ENCODE measurements at regions not wholly inside any gene's neighbourhood (a gene's known extent, or its start where the extent isn't known, plus 50 kb on each side); places are given as distances from the start of the nearest gene placed in this dataset.
"Not testable (repeated sequence)": the region's sequence is repeated elsewhere in the genome, so short reads cannot be mapped to it uniquely, and the experiment has no call there.

- CTCF ChIA-PET (ENCODE audit: partially characterized antibody); H3K36me3 ChIP-seq (ENCODE audit: insufficient read depth, low read length); H3K4me1 Mint-ChIP-seq; H3K27me3 ChIP-seq (ENCODE audit: insufficient read depth, low read length); H3K27me3 Mint-ChIP-seq; H3K36me3 Mint-ChIP-seq; H3K4me1 ChIP-seq (ENCODE audit: insufficient read depth, low read length); H3K27ac ChIP-seq (ENCODE audit: low read depth, low read length); H3K4me3 Mint-ChIP-seq; H3K27ac Mint-ChIP-seq; DNase-seq; intact Hi-C loops (cut with micrococcal nuclease); H3K9me3 ChIP-seq (ENCODE audit: control insufficient read depth in 1 of 2, low read length in 2 of 2); H3K4me3 ChIP-seq (ENCODE audit: low read length in 2 of 2); POLR2A ChIA-PET (ENCODE audit: partially characterized antibody): not testable (repeated sequence)
- peaks cover 0 to 11% (median 4%) of the 10 kb centered on the region in 8 donors for H3K9me3 Mint-ChIP-seq
Observed at GRCh38 chr19:28685077-28685476, 527.9 kb downstream of the UQCRFS1 start.

GRCh38 chr19:28680111-28680510 lies 532.8 kb downstream of the UQCRFS1 start:
- Histone ChIP-seq H3K27me3 (ENCODE audit: insufficient read depth, low read length) (no peaks in the 10 kb centered on the region), H3K4me3 (ENCODE audit: low read length in 2 of 2) (no peak overlapping the region), H3K27ac (ENCODE audit: low read depth, low read length) (no peak overlapping the region), H3K9me3 (ENCODE audit: control insufficient read depth in 1 of 2, low read length in 2 of 2) (no peaks in the 10 kb centered on the region), H3K4me1 (ENCODE audit: insufficient read depth, low read length) (no peaks in the 10 kb centered on the region), H3K36me3 (ENCODE audit: insufficient read depth, low read length) (no peaks in the 10 kb centered on the region)
- Mint-ChIP-seq H3K9me3 (peaks cover 3 to 21% (median 9%) of the 10 kb centered on the region in 8 donors), H3K4me3 (no peak overlapping the region), H3K27me3 (no peaks in the 10 kb centered on the region), H3K4me1 (no peaks in the 10 kb centered on the region), H3K27ac (no peak overlapping the region), H3K36me3 (no peaks in the 10 kb centered on the region)
- ChIA-PET POLR2A (ENCODE audit: partially characterized antibody) (no interaction called here), CTCF (ENCODE audit: partially characterized antibody) (no interaction called here)
- no peak for DNase-seq
- intact Hi-C loops (cut with micrococcal nuclease): no loop called here

DNA sequence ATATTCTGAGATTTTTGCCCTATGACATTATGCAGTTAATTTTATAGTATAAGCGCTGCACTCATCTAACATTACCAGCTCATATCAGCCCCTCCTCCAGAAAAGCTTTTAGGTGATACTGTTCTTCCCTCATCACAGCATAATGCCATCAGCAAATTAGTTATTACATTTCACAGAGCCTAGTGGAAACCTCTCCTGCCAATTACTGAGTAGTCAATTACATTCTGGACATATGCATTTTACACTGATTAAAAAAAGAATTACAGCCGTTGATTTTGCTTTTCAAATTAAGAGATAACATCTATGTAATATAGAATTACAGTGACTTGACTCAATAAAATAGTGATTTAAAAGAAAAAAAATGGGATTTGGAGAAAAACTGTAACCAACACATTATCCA lies 542.1 kb downstream of the UQCRFS1 start:
- intact Hi-C loops (cut with micrococcal nuclease): no loop called here
- CTCF ChIA-PET (ENCODE audit: partially characterized antibody): no interaction called here
- H3K27ac Mint-ChIP-seq: no peak overlapping the region

DNA sequence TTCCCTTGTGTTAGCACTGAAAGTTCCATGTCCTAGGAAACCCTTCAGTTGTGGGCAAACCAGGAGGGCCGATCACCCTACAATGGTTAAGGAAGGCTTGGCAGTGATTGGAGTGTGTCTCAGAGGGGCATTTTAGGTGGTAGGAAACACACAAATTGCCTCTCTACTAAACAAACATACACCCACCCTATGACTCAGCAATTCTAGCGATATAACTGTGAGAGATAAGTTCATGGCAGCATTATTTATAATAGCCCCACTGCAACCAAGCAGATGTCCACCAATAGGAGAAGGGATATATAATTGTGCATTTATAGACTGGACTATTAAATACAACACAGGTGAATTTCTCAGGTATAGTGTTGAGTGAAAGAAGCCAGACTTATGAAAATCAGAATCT lies 543.1 kb downstream of the UQCRFS1 start:
- ChIA-PET CTCF (ENCODE audit: partially characterized antibody) (no interaction called here), POLR2A (ENCODE audit: partially characterized antibody) (no interaction called here)
- Histone ChIP-seq H3K4me1 (ENCODE audit: insufficient read depth, low read length) (no peaks in the 10 kb centered on the region), H3K9me3 (ENCODE audit: control insufficient read depth in 1 of 2, low read length in 2 of 2) (peaks cover 0 to 4% of the 10 kb centered on the region in 2 donors), H3K4me3 (ENCODE audit: low read length in 2 of 2) (no peak overlapping the region), H3K27ac (ENCODE audit: low read depth, low read length) (no peak overlapping the region), H3K27me3 (ENCODE audit: insufficient read depth, low read length) (no peaks in the 10 kb centered on the region), H3K36me3 (ENCODE audit: insufficient read depth, low read length) (no peaks in the 10 kb centered on the region)
- no peak for DNase-seq
- intact Hi-C loops (cut with micrococcal nuclease): no loop called here
- Mint-ChIP-seq H3K27ac (no peak overlapping the region), H3K9me3 (peaks cover under 1 to 55% (median 31%) of the 10 kb centered on the region in 8 donors), H3K27me3 (no peaks in the 10 kb centered on the region), H3K4me1 (no peaks in the 10 kb centered on the region), H3K4me3 (no peak overlapping the region), H3K36me3 (peaks cover 0 to 4% of the 10 kb centered on the region in 2 donors)

More for the DNA sequence above, 542.1 kb downstream of the UQCRFS1 start:
- Histone ChIP-seq H3K27ac (ENCODE audit: low read depth, low read length) (no peak overlapping the region), H3K27me3 (ENCODE audit: insufficient read depth, low read length) (no peaks in the 10 kb centered on the region), H3K4me3 (ENCODE audit: low read length in 2 of 2) (no peak overlapping the region), H3K36me3 (ENCODE audit: insufficient read depth, low read length) (no peaks in the 10 kb centered on the region), H3K9me3 (ENCODE audit: control insufficient read depth in 1 of 2, low read length in 2 of 2) (peaks cover 0 to 4% of the 10 kb centered on the region in 2 donors), H3K4me1 (ENCODE audit: insufficient read depth, low read length) (no peaks in the 10 kb centered on the region)
- Mint-ChIP-seq H3K9me3 (peaks cover 0 to 57% (median 32%) of the 10 kb centered on the region in 8 donors), H3K36me3 (peaks cover 0 to 4% of the 10 kb centered on the region in 2 donors), H3K4me1 (no peaks in the 10 kb centered on the region), H3K27me3 (no peaks in the 10 kb centered on the region), H3K4me3 (no peak overlapping the region)
- POLR2A ChIA-PET (ENCODE audit: partially characterized antibody): no interaction called here
- DNase-seq: no peak

DNA sequence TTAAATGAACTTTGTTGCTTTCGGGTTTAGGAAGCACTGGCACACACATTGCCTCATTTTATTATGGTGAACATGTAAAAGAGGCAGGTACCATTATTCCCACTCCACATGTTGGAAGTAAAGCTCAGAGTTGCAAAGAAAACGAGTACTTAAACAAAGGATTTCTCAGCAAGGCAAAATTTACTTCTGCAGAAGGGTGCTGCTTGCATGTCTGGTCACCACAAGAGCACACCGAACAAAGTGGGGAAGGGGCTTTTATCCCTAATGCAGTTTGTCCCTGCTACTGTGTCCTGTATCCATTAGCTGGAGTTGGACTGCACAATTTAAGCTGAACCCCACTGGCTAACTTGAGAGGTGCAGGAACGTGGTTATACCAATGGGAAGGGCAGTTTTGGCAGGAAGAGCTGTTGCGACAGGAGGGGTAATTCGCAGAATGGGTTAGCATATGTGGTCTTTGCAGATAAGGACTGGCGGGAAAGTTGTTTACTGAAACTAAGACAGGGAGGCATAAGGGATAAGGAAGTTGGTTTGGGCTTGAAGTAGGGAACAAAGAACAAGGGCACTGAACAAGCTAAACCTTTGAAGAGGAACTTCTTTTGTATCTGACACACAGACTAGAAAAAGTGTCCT lies 545.5 kb downstream of the UQCRFS1 start:
- H3K4me3 ChIP-seq (ENCODE audit: low read length in 2 of 2): no peak overlapping the region
- POLR2A ChIA-PET (ENCODE audit: partially characterized antibody): no interaction called here

GRCh38 chr19:28665748-28666147 lies 547.2 kb downstream of the UQCRFS1 start:
- ChIA-PET POLR2A (ENCODE audit: partially characterized antibody) (no interaction called here), CTCF (ENCODE audit: partially characterized antibody) (no interaction called here)
- no peak overlapping the region for H3K27ac ChIP-seq (ENCODE audit: low read depth, low read length)

More for the DNA sequence above, 545.5 kb downstream of the UQCRFS1 start:
- Mint-ChIP-seq H3K27ac (no peak overlapping the region), H3K36me3 (peaks cover 0 to 4% of the 10 kb centered on the region in 2 donors), H3K4me3 (no peak overlapping the region), H3K27me3 (no peaks in the 10 kb centered on the region), H3K9me3 (peaks cover 6 to 53% (median 29%) of the 10 kb centered on the region in 8 donors), H3K4me1 (no peaks in the 10 kb centered on the region)
- Histone ChIP-seq H3K27me3 (ENCODE audit: insufficient read depth, low read length) (no peaks in the 10 kb centered on the region), H3K27ac (ENCODE audit: low read depth, low read length) (no peak overlapping the region), H3K4me1 (ENCODE audit: insufficient read depth, low read length) (no peaks in the 10 kb centered on the region), H3K9me3 (ENCODE audit: control insufficient read depth in 1 of 2, low read length in 2 of 2) (peaks cover 0 to 4% of the 10 kb centered on the region in 2 donors), H3K36me3 (ENCODE audit: insufficient read depth, low read length) (no peaks in the 10 kb centered on the region)
- CTCF ChIA-PET (ENCODE audit: partially characterized antibody): no interaction called here
- DNase-seq: no peak
- intact Hi-C loops (cut with micrococcal nuclease): no loop called here

DNA sequence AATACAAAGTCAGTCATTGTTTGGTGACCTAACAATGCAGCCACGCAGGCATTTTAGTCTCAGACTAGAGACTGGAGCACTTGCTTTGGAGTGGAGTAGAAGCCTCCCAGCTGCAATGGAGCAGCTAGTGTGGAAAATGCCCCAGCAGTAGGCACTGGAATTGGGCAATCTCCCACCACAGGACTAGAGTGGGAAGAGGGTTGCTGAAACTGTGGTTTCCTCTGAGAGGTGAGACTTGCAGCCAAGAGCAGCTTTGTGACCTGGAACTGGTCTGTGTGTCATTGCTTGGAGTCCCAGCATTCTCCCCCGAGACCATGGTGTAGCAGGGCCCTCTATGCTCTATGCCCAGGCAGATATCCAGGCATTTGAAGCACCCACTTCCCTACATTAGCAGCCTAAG lies 556.3 kb downstream of the UQCRFS1 start:
- Histone ChIP-seq H3K36me3 (ENCODE audit: insufficient read depth, low read length) (no peaks in the 10 kb centered on the region), H3K4me1 (ENCODE audit: insufficient read depth, low read length) (no peaks in the 10 kb centered on the region), H3K4me3 (ENCODE audit: low read length in 2 of 2) (no peak overlapping the region), H3K27me3 (ENCODE audit: insufficient read depth, low read length) (no peaks in the 10 kb centered on the region), H3K27ac (ENCODE audit: low read depth, low read length) (no peak overlapping the region), H3K9me3 (ENCODE audit: control insufficient read depth in 1 of 2, low read length in 2 of 2) (peaks cover 0 to 3% of the 10 kb centered on the region in 2 donors)
- peaks cover 0 to 5% of the 10 kb centered on the region in 2 donors for H3K36me3 Mint-ChIP-seq
- H3K4me3 Mint-ChIP-seq: no peak overlapping the region
- peaks cover 0 to 48% (median 26%) of the 10 kb centered on the region in 8 donors for H3K9me3 Mint-ChIP-seq
- H3K4me1 Mint-ChIP-seq: no peaks in the 10 kb centered on the region
- intact Hi-C loops (cut with micrococcal nuclease): no loop called here
- DNase-seq: no peak
- POLR2A ChIA-PET (ENCODE audit: partially characterized antibody): no interaction called here
- no peak overlapping the region for H3K27ac Mint-ChIP-seq
- no peaks in the 10 kb centered on the region for H3K27me3 Mint-ChIP-seq
- CTCF ChIA-PET (ENCODE audit: partially characterized antibody): no interaction called here

More at GRCh38 chr19:28665748-28666147, 547.2 kb downstream of the UQCRFS1 start:
- Mint-ChIP-seq H3K9me3 (peaks cover 6 to 64% (median 31%) of the 10 kb centered on the region in 8 donors), H3K27me3 (no peaks in the 10 kb centered on the region), H3K4me1 (no peaks in the 10 kb centered on the region), H3K36me3 (peaks cover 0 to 4% of the 10 kb centered on the region in 2 donors), H3K4me3 (no peak overlapping the region), H3K27ac (no peak overlapping the region)
- Histone ChIP-seq H3K36me3 (ENCODE audit: insufficient read depth, low read length) (no peaks in the 10 kb centered on the region), H3K27me3 (ENCODE audit: insufficient read depth, low read length) (no peaks in the 10 kb centered on the region), H3K9me3 (ENCODE audit: control insufficient read depth in 1 of 2, low read length in 2 of 2) (peaks cover 0 to 4% of the 10 kb centered on the region in 2 donors), H3K4me3 (ENCODE audit: low read length in 2 of 2) (no peak overlapping the region), H3K4me1 (ENCODE audit: insufficient read depth, low read length) (no peaks in the 10 kb centered on the region)
- DNase-seq: no peak
- intact Hi-C loops (cut with micrococcal nuclease): no loop called here
